Endothelial cell of umbilical vein (primary cell): ENCODE measurements at regions not wholly inside any gene's neighbourhood (a gene's known extent, or its start where the extent isn't known, plus 50 kb on each side); places are given as distances from the start of the nearest gene placed in this dataset.

Experiments used
- BruUV-seq: library from RNA; stranded (reverse); fragments of 400-500 nt; replicated peaks from 2 replicates; lab custom pipeline; 2021; lab: Mats Ljungman, UMichigan
- CTCF ChIA-PET: fragments of 300-600, 350-600 bp; sonication (Branson Sonifier 250); formaldehyde crosslinking; loops from one replicate; lab custom pipeline; 2021; ENCODE audit warnings: antibody characterized with exemption, inconsistent platforms; lab: Charles Lee
- POLR2A ChIA-PET: fragments of 300-600, 350-600 bp; sonication (Branson Sonifier 250); formaldehyde crosslinking; loops from one replicate; lab custom pipeline; 2021; ENCODE audit warnings: antibody characterized with exemption, inconsistent platforms; lab: Charles Lee
- DNase-seq: peaks from one replicate; pipeline ENCODE4 v3.0.0-alpha.2; 2011; ENCODE audit warnings: low read depth, low spot score
- FAIRE-seq: peaks from 2 replicates; lab custom pipeline; 2011; peaks lifted over from hg19 to GRCh38; lab: Jason Lieb, UNC
- H2AFZ ChIP-seq: 2 replicates; pipeline ENCODE4 v1.6.0; 2012; ENCODE audit warnings: low read depth, low read length, control low read depth, inconsistent platforms
- H3K27ac ChIP-seq: 2 replicates; pipeline ENCODE4 v1.5.1; 2011; ENCODE audit warnings: low read depth, mild to moderate bottlenecking, control low read depth, low read length, moderate library complexity; ENCODE audit not compliant: insufficient read depth
- H3K27me3 ChIP-seq, 2 experiments: 2 replicates each; pipeline versions ENCODE4 v1.6.0 to v1.6.1; 2011; ENCODE audit warnings: low read length in 2 of 2, mixed read lengths in 1 of 2; ENCODE audit not compliant: control insufficient read depth in 2 of 2, insufficient read depth in 2 of 2
- H3K36me3 ChIP-seq, 2 experiments: 2 replicates in 1 of 2; 3 replicates in 1 of 2; pipeline ENCODE4 v1.5.1; 2011; ENCODE audit warnings: low read length in 2 of 2, mild to moderate bottlenecking in 1 of 2, moderate library complexity in 1 of 2; ENCODE audit not compliant: control insufficient read depth in 2 of 2, insufficient read depth in 2 of 2; ENCODE audit errors: extremely low read depth in 1 of 2
- H3K4me1 ChIP-seq: 3 replicates; pipeline ENCODE4 v1.5.1; 2011; ENCODE audit warnings: mild to moderate bottlenecking, low read length; ENCODE audit not compliant: control insufficient read depth, insufficient read depth; ENCODE audit errors: extremely low read depth
- H3K4me2 ChIP-seq: 2 replicates; pipeline ENCODE4 v1.6.1; 2011; ENCODE audit warnings: low read length, control low read depth, mixed read lengths; ENCODE audit not compliant: insufficient read depth
- H3K4me3 ChIP-seq, 3 experiments: fragments of 200-600 bp in 1 of 3; sonication (generic), shearing (Covaris generic) in 1 of 3; replicated peaks in 1 of 3; 2 replicates each; pipeline ENCODE4 v1.5.1; 2011 to 2016; ENCODE audit warnings: control low read depth in 3 of 3, low read length in 3 of 3, mild to moderate bottlenecking in 2 of 3, inconsistent platforms in 1 of 3, low read depth in 1 of 3, moderate library complexity in 1 of 3; ENCODE audit not compliant: insufficient read depth in 1 of 3
- H3K79me2 ChIP-seq: 2 replicates; pipeline ENCODE4 v1.6.0; 2012; ENCODE audit warnings: low read length, inconsistent platforms; ENCODE audit not compliant: control insufficient read depth, insufficient read depth
- H3K9ac ChIP-seq: replicated peaks from 2 replicates; pipeline ENCODE3; 2011; ENCODE audit warnings: low read length, control low read depth; ENCODE audit not compliant: insufficient read depth; ENCODE audit errors: extremely low read depth
- H3K9me1 ChIP-seq: replicated peaks from 3 replicates; pipeline ENCODE4 v1.6.0; 2011; ENCODE audit warnings: mild to moderate bottlenecking, low read length; ENCODE audit not compliant: control insufficient read depth, insufficient read depth; ENCODE audit errors: extremely low read depth
- H3K9me3 ChIP-seq: replicated peaks from 2 replicates; pipeline ENCODE4 v1.5.1; 2012; ENCODE audit warnings: low read length, inconsistent platforms; ENCODE audit not compliant: control insufficient read depth, insufficient read depth
- H4K20me1 ChIP-seq: replicated peaks from 2 replicates; pipeline ENCODE3; 2011; ENCODE audit warnings: mild to moderate bottlenecking, low read length; ENCODE audit not compliant: control insufficient read depth, insufficient read depth; ENCODE audit errors: extremely low read depth
- EZH2 ChIP-seq: IDR thresholded peaks from 2 replicates; pipeline ENCODE4 v1.6.1; 2012; ENCODE audit warnings: borderline replicate concordance, low read depth, mild to moderate bottlenecking, moderate library complexity, low read length, inconsistent platforms; ENCODE audit not compliant: severe bottlenecking
- FOS ChIP-seq: IDR thresholded peaks from 2 replicates; pipeline ENCODE4 v1.6.1; 2011; ENCODE audit warnings: mild to moderate bottlenecking, low read length, moderate library complexity, borderline replicate concordance; ENCODE audit not compliant: insufficient read depth
- GATA2 ChIP-seq: IDR thresholded peaks from 2 replicates; pipeline ENCODE4 v1.7.0; 2011; ENCODE audit warnings: low read depth, mild to moderate bottlenecking, moderate library complexity, mixed read lengths, low read length; ENCODE audit not compliant: insufficient read length, insufficient read depth
- JUN ChIP-seq: IDR thresholded peaks from 2 replicates; pipeline ENCODE4 v1.6.1; 2011; ENCODE audit warnings: borderline replicate concordance, low read depth; ENCODE audit not compliant: insufficient read length, insufficient read depth
- MYC ChIP-seq: IDR thresholded peaks from one replicate; pipeline ENCODE4 v1.6.1; 2011; ENCODE audit warnings: mild to moderate bottlenecking, low read depth, low read length
- POLR2A ChIP-seq: IDR thresholded peaks from 2 replicates; pipeline ENCODE4 v1.6.1; 2012; ENCODE audit warnings: low read depth, mild to moderate bottlenecking, control low read depth, low read length
- POLR2AphosphoS5 ChIP-seq: IDR thresholded peaks from 2 replicates; pipeline ENCODE4 v1.6.1; 2012; ENCODE audit warnings: low read depth, mild to moderate bottlenecking, control low read depth, low read length, moderate library complexity; ENCODE audit not compliant: insufficient read depth
- dilution Hi-C: fragments of 300-500 bp; cut with MboI; formaldehyde crosslinking; loops from one replicate; pipeline ENCODE4 v1.15.0; 2019; ENCODE audit warnings: low sequenced_read_pairs; ENCODE audit not compliant: extremely low pct_ligation_motif_present
- intact Hi-C: fragments of 100-400 bp; cut with micrococcal nuclease; formaldehyde crosslinking; loops from one replicate; pipeline ENCODE4 v1.10.0; 2022
- TF ChIP-seq, protein P1 (sequence below): IDR thresholded peaks from 2 replicates; pipeline ENCODE4 v1.6.1; 2011; ENCODE audit not compliant: insufficient read depth, insufficient read length
- TF ChIP-seq, protein P2 (sequence below), 2 donors: IDR thresholded peaks; 1 replicate in 1 of 2; 2 replicates in 1 of 2; pipeline ENCODE4 v1.5.1; 2011; ENCODE audit warnings: low read length in 2 of 2, mild to moderate bottlenecking in 2 of 2, moderate library complexity in 2 of 2, control low read depth in 1 of 2, inconsistent platforms in 1 of 2, low read depth in 1 of 2; ENCODE audit not compliant: insufficient read depth in 1 of 2; ENCODE audit errors: extremely low read depth in 1 of 2

DNA sequence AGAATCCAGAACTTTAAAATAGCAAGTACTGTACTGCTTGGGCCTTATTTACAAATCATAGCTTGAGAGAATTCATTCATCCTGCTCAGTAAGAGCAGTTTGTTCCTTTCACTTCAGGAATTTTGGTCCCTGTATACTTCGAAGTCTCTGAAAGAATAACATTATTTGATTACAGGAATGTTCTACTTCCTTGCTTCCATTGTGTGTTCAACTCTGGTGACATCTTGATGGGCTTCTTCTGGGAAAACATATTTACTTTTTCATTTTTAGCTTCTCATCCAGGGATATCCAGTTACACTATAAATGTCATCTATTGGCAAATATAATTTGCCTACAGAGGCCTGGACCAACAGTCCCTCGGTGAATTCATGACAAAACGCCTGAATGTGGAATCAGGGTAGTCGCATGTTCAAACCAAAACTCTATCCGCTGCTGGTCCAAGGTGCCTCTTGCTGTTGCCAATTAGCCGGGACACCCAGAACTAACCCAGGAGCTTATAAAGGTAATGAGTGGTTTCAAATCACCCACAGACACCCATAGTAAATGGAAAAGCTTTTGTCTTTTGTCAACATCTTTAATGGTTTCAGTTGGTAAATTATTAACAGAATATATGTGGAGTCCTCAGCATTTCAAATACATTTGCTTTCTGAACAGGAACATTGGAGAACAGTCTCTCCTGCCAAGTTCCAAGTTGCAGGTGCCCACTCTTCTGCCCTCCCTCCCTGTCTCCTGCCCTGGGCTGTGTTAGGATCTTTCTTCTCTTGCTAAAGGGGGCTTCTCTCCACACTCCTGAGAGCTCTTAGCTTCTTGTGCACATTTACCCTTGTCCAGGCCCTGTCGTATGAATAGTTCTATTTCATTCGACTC is 162.5 kb upstream of the CITED2 start:
- Histone ChIP-seq H3K9ac (no peak overlapping the region), H3K27ac (no peak overlapping the region), H4K20me1 (no peaks in the 10 kb centered on the region), H3K79me2 (no peaks in the 10 kb centered on the region), H3K36me3 (no peaks in the 10 kb centered on the region), H3K9me1 (no peaks in the 10 kb centered on the region), H3K27me3 (no peaks in the 10 kb centered on the region), H3K4me3 (no peak overlapping the region), H3K9me3 (no peaks in the 10 kb centered on the region), H3K4me2 (no peak overlapping the region), H2AFZ (peak overlapping the region; percentile 43), H3K4me1 (peaks cover 47% of the 10 kb centered on the region)
- FAIRE-seq (no peak), DNase-seq (peak; percentile 60)
- no TSS peak for BruUV-seq
- no peak for TF ChIP-seq POLR2A
- no peak for TF ChIP-seq MYC
- TF ChIP-seq FOS: no peak
- TF ChIP-seq EZH2: no peak
- ChIA-PET CTCF (interaction anchor here (1.0 to 1.6 kb wide), 3 partner anchors 13 to 33 kb away, joined by 3 to 5 read pairs (median 4); no protein-coding TSS in a partner anchor), POLR2A (interaction anchor here (2.7 kb wide), 1 partner anchor 162 kb away, joined by 12 read pairs; the partner anchor contains the start of gene CITED2)
- intact Hi-C loops (loop anchor here (10.0 kb wide), 1 partner anchor 668 kb away; no protein-coding TSS in a partner anchor), dilution Hi-C loops (no loop called here)

DNA sequence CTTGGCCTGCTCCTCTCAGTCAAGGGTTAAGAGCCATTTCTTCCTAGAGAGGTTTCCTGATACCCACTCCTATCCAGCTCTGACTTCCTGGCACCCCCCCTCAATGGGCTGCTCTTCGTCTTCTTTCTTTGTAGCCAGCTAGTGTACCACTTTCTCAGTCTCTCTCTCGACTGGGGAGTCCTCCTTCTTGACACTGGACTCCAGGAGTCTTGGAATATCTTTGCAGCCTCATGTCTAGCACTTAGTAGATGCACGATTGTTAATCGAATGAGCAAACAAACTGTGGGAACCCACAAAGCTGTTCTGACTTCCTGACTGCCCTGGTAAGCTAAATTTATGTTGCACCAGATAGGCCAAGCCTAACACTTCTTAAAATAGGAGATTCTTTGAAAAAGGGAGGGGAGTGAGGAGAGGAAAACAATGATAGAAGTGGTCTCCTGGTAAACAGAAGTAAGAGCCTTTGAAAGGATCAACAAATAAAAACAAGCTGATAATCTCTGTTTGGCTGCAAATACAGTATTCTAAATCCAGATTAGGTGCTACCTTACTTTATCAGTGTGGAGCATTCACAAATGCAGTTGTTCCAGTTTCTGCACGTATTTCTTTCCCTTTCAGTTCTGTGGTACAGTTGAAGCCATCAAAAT is 160.1 kb upstream of the CITED2 start:
- peak; percentile 13 for DNase-seq
- Histone ChIP-seq H3K27ac (peak overlapping the region; percentile 65), H3K4me2 (peak overlapping the region; percentile 67), H3K36me3 (no peaks in the 10 kb centered on the region), H3K4me1 (peaks cover 39% of the 10 kb centered on the region), H3K79me2 (no peaks in the 10 kb centered on the region), H3K9me1 (no peaks in the 10 kb centered on the region), H3K9me3 (no peaks in the 10 kb centered on the region), H2AFZ (peak overlapping the region; percentile 96), H3K27me3 (no peaks in the 10 kb centered on the region), H4K20me1 (no peaks in the 10 kb centered on the region), H3K4me3 (no peak overlapping the region), H3K9ac (no peak overlapping the region)
- CTCF ChIA-PET: interaction anchor here (0.7 to 0.9 kb wide), 2 partner anchors 17 to 160 kb away, joined by 3 read pairs; partner anchors contain the start of gene CITED2
- intact Hi-C loops: loop anchor here (10.0 kb wide), 1 partner anchor 670 kb away; no protein-coding TSS in a partner anchor
- no peak for TF ChIP-seq JUN
- TF ChIP-seq POLR2A: no peak
- TF ChIP-seq, protein P1, sequence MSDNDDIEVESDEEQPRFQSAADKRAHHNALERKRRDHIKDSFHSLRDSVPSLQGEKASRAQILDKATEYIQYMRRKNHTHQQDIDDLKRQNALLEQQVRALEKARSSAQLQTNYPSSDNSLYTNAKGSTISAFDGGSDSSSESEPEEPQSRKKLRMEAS: no peak
- no peak for TF ChIP-seq EZH2
- TF ChIP-seq, protein P2, sequence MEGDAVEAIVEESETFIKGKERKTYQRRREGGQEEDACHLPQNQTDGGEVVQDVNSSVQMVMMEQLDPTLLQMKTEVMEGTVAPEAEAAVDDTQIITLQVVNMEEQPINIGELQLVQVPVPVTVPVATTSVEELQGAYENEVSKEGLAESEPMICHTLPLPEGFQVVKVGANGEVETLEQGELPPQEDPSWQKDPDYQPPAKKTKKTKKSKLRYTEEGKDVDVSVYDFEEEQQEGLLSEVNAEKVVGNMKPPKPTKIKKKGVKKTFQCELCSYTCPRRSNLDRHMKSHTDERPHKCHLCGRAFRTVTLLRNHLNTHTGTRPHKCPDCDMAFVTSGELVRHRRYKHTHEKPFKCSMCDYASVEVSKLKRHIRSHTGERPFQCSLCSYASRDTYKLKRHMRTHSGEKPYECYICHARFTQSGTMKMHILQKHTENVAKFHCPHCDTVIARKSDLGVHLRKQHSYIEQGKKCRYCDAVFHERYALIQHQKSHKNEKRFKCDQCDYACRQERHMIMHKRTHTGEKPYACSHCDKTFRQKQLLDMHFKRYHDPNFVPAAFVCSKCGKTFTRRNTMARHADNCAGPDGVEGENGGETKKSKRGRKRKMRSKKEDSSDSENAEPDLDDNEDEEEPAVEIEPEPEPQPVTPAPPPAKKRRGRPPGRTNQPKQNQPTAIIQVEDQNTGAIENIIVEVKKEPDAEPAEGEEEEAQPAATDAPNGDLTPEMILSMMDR (IDR thresholded peaks at IDR 0.05; ENCODE audit: extremely low read depth in 1 of 2, insufficient read depth in 1 of 2, low read depth in 1 of 2, low read length in 2 of 2): no peak
- TF ChIP-seq GATA2: no peak
- TF ChIP-seq FOS: no peak
- TF ChIP-seq POLR2AphosphoS5: no peak
- TF ChIP-seq MYC: no peak
- dilution Hi-C loops: no loop called here
- FAIRE-seq: no peak
- POLR2A ChIA-PET: interaction anchor here (0.9 to 1.1 kb wide), 2 partner anchors 34 to 162 kb away, joined by 3 read pairs; no protein-coding TSS in a partner anchor
- BruUV-seq: no TSS peak
